H9 (cell line): ENCODE measurements at regions not wholly inside any gene's neighbourhood (a gene's known extent, or its start where the extent isn't known, plus 50 kb on each side); places are given as distances from the start of the nearest gene placed in this dataset.
"Not testable (repeated sequence)": the region's sequence is repeated elsewhere in the genome, so short reads cannot be mapped to it uniquely, and the experiment has no call there.

Experiments used
- DNase-seq: peaks from one replicate; pipeline ENCODE4 v3.0.0-alpha.2; 2017
- H2AFZ ChIP-seq: one replicate; pipeline ENCODE4 v1.6.1; 2013; ENCODE audit warnings: mild to moderate bottlenecking, low read length, control low read depth, moderate library complexity
- H2AK5ac ChIP-seq: 2 replicates; pipeline ENCODE4 v1.6.1; 2013; ENCODE audit warnings: low read length, control low read depth, mixed read lengths; ENCODE audit not compliant: insufficient read length
- H2BK120ac ChIP-seq: one replicate; pipeline ENCODE4 v1.6.1; 2013; ENCODE audit warnings: low read depth, mild to moderate bottlenecking, low read length, control low read depth, inconsistent platforms; ENCODE audit not compliant: poor library complexity, severe bottlenecking
- H2BK12ac ChIP-seq: 2 replicates; pipeline ENCODE4 v1.6.1; 2013; ENCODE audit warnings: low read length, control low read depth, mixed read lengths, low read depth; ENCODE audit not compliant: insufficient read length
- H2BK15ac ChIP-seq: 2 replicates; pipeline ENCODE4 v1.6.1; 2013; ENCODE audit warnings: low read depth, low read length, control low read depth
- H2BK20ac ChIP-seq: one replicate; pipeline ENCODE4 v1.6.1; 2013; ENCODE audit warnings: low read depth, mild to moderate bottlenecking, low read length, control low read depth, inconsistent platforms; ENCODE audit not compliant: poor library complexity, severe bottlenecking
- H2BK5ac ChIP-seq: 2 replicates; pipeline ENCODE4 v1.6.1; 2013; ENCODE audit warnings: low read length, control low read depth, mixed read lengths; ENCODE audit not compliant: insufficient read length
- H3K14ac ChIP-seq: 2 replicates; pipeline ENCODE4 v1.6.1; 2013; ENCODE audit warnings: low read length, control low read depth; ENCODE audit not compliant: insufficient read depth
- H3K18ac ChIP-seq: 2 replicates; pipeline ENCODE4 v1.6.1; 2013; ENCODE audit warnings: low read depth, mild to moderate bottlenecking, mixed read lengths, low read length, control low read depth; ENCODE audit not compliant: insufficient read length
- H3K23ac ChIP-seq: 2 replicates; pipeline ENCODE4 v1.6.1; 2013; ENCODE audit warnings: low read length, control low read depth, mixed read lengths, low read depth; ENCODE audit not compliant: insufficient read length
- H3K23me2 ChIP-seq: 2 replicates; pipeline ENCODE4 v1.6.1; 2013; ENCODE audit warnings: low read depth, mild to moderate bottlenecking, mixed read lengths, low read length, control low read depth; ENCODE audit not compliant: insufficient read length, poor library complexity, severe bottlenecking
- H3K27ac ChIP-seq: 2 replicates; pipeline ENCODE4 v1.5.1; 2013; ENCODE audit warnings: low read length, control low read depth, mixed read lengths, low read depth; ENCODE audit not compliant: insufficient read length
- H3K27me3 ChIP-seq: 2 replicates; pipeline ENCODE4 v1.6.1; 2013; ENCODE audit warnings: low read length, control low read depth, inconsistent platforms; ENCODE audit not compliant: insufficient read depth
- H3K4ac ChIP-seq: 2 replicates; pipeline ENCODE4 v1.6.1; 2013; ENCODE audit warnings: low read depth, mild to moderate bottlenecking, control low read depth, inconsistent platforms, low read length, moderate library complexity
- H3K4me1 ChIP-seq: 2 replicates; pipeline ENCODE4 v1.6.1; 2013; ENCODE audit warnings: low read length, control low read depth, inconsistent platforms; ENCODE audit not compliant: insufficient read depth
- H3K4me2 ChIP-seq: 2 replicates; pipeline ENCODE4 v1.6.1; 2013; ENCODE audit warnings: low read length, control low read depth, mixed read lengths; ENCODE audit not compliant: insufficient read length, insufficient read depth
- H3K56ac ChIP-seq: 2 replicates; pipeline ENCODE4 v1.6.1; 2013; ENCODE audit warnings: low read depth, mild to moderate bottlenecking, mixed read lengths, low read length, control low read depth; ENCODE audit not compliant: insufficient read length
- H3K79me1 ChIP-seq: 2 replicates; pipeline ENCODE4 v1.6.1; 2013; ENCODE audit warnings: low read depth, mild to moderate bottlenecking, moderate library complexity, low read length, control low read depth, inconsistent platforms; ENCODE audit not compliant: insufficient read depth, poor library complexity, severe bottlenecking
- H3K79me2 ChIP-seq: 2 replicates; pipeline ENCODE4 v1.6.1; 2013; ENCODE audit warnings: low read length, control low read depth, inconsistent platforms; ENCODE audit not compliant: insufficient read depth
- H3K9ac ChIP-seq: 2 replicates; pipeline ENCODE4 v1.6.1; 2013; ENCODE audit warnings: low read length, control low read depth, mixed read lengths; ENCODE audit not compliant: insufficient read length; ENCODE audit errors: extremely low read depth
- H3K9me3 ChIP-seq: one replicate; pipeline ENCODE4 v1.6.1; 2013; ENCODE audit warnings: low read depth, low read length, inconsistent platforms; ENCODE audit not compliant: control insufficient read depth
- H3T11ph ChIP-seq: one replicate; pipeline ENCODE4 v1.6.1; 2013; ENCODE audit warnings: mild to moderate bottlenecking, low read length, control low read depth, inconsistent platforms
- H4K20me1 ChIP-seq: one replicate; pipeline ENCODE4 v1.6.1; 2013; ENCODE audit not compliant: control insufficient read depth, insufficient read length, insufficient read depth
- H4K5ac ChIP-seq: 2 replicates; pipeline ENCODE4 v1.6.1; 2013; ENCODE audit warnings: low read depth, mild to moderate bottlenecking, mixed read lengths, low read length, control low read depth; ENCODE audit not compliant: insufficient read length
- H4K8ac ChIP-seq: replicated peaks from 2 replicates; pipeline ENCODE4 v1.6.1; 2013; ENCODE audit warnings: low read length, control low read depth, mixed read lengths, low read depth; ENCODE audit not compliant: insufficient read length
- H4K91ac ChIP-seq: 2 replicates; pipeline ENCODE4 v1.6.1; 2013; ENCODE audit warnings: low read depth, mild to moderate bottlenecking, moderate library complexity, mixed read lengths, low read length, control low read depth; ENCODE audit not compliant: insufficient read length
- H3K27ac Mint-ChIP-seq, 3 experiments: 2 replicates in 2 of 3; 3 replicates in 1 of 3; pipeline ENCODE4 v1.8.0; 2020 to 2021; ENCODE audit warnings: mixed read lengths in 3 of 3, mild to moderate bottlenecking in 1 of 3, moderate library complexity in 1 of 3
- H3K27me3 Mint-ChIP-seq: 2 replicates; pipeline ENCODE4 v1.8.0; 2021; ENCODE audit warnings: low read depth, mild to moderate bottlenecking, moderate library complexity, mixed read lengths
- H3K36me3 Mint-ChIP-seq, 3 experiments: 2 replicates in 2 of 3; 3 replicates in 1 of 3; pipeline ENCODE4 v1.8.0; 2020 to 2021; ENCODE audit warnings: low read depth in 3 of 3, mixed read lengths in 3 of 3; ENCODE audit not compliant: insufficient read depth in 1 of 3
- H3K4me1 Mint-ChIP-seq, 2 experiments: 2 replicates each; pipeline ENCODE4 v1.8.0; 2020; ENCODE audit warnings: mixed read lengths in 2 of 2
- H3K4me3 Mint-ChIP-seq, 2 experiments: 2 replicates in 1 of 2; 3 replicates in 1 of 2; pipeline ENCODE4 v1.8.0; 2020 to 2021; ENCODE audit warnings: mild to moderate bottlenecking in 2 of 2, mixed read lengths in 2 of 2, moderate library complexity in 1 of 2
- H3K9me3 Mint-ChIP-seq, 2 experiments: 2 replicates in 1 of 2; 3 replicates in 1 of 2; pipeline ENCODE4 v1.8.0; 2020; ENCODE audit warnings: mild to moderate bottlenecking in 2 of 2, mixed read lengths in 2 of 2, moderate library complexity in 1 of 2
- WGBS: extraction: QIAGEN DNeasy Blood & Tissue Kit; methylation state at CpG from one replicate; pipeline ENCODE4 v1.1.7; 2013; ENCODE audit warnings: missing lambda C conversion rate, low lambda C conversion rate, mixed read lengths; ENCODE audit not compliant: insufficient read length; ENCODE audit errors: extremely low coverage; 5-methylcytosine and 5-hydroxymethylcytosine counted together
- TF ChIP-seq, protein P1 (sequence below): fragments of 200-600 bp; sonication (generic); conservative IDR thresholded peaks from 3 replicates; pipeline ENCODE4 v1.8.0; 2021; ENCODE audit warnings: antibody characterized with exemption, mild to moderate bottlenecking

DNA sequence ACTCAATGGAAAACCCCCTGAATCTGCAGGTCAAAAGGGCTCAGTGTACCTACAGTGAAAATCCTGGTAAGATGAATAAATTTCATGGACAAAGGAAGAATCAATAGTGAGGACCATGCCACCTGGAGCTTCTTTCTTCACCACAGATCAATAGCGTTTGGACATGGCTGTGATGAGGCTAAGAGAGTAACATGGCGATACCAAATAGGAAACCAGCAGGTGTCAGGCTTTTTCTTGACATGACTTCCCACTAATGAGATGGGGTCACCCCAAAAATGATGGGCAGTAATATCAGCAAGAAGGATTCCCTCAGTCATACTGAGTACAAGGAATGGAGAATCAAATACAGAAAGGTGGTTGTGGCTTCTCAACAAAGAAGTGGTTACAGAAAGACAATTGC lies 208.5 kb upstream of the PLPPR1 start:
- no peaks in the 10 kb centered on the region for H4K20me1 ChIP-seq
- no peak overlapping the region for H4K91ac ChIP-seq
- H3K56ac ChIP-seq: no peak overlapping the region
- H3K4me2 ChIP-seq: no peak overlapping the region
- no peak overlapping the region for H4K8ac ChIP-seq
- H2BK20ac ChIP-seq: no peak overlapping the region
- H2BK120ac ChIP-seq: no peak overlapping the region
- Mint-ChIP-seq H3K4me3 (no peak overlapping the region), H3K4me1 (peaks cover 4 to 8% of the 10 kb centered on the region in 2 experiments; a peak in 3 of 4 replicates), H3K9me3 (peaks cover 8 to 12% of the 10 kb centered on the region in 2 experiments), H3K27me3 (peaks cover 1% of the 10 kb centered on the region; the same call in 1 of the 2 replicates), H3K36me3 (peaks cover 0 to 9% (median 5%) of the 10 kb centered on the region in 3 experiments; a peak in 4 of 7 replicates), H3K27ac (no peak overlapping the region)
- no peak overlapping the region for H3K18ac ChIP-seq
- H3K4me1 ChIP-seq: no peaks in the 10 kb centered on the region
- no peak overlapping the region for H2BK15ac ChIP-seq
- H3K14ac ChIP-seq: no peak overlapping the region
- H3K23me2 ChIP-seq: no peaks in the 10 kb centered on the region
- no peak overlapping the region for H2BK12ac ChIP-seq
- no peak overlapping the region for H3K23ac ChIP-seq
- H3T11ph ChIP-seq: no peak overlapping the region
- no peaks in the 10 kb centered on the region for H3K27me3 ChIP-seq
- no peak overlapping the region for H2AK5ac ChIP-seq
- H4K5ac ChIP-seq: no peak overlapping the region
- H3K79me1 ChIP-seq: no peaks in the 10 kb centered on the region
- no peak overlapping the region for H2AFZ ChIP-seq
- H2BK5ac ChIP-seq: no peak overlapping the region
- WGBS: no CpG with 5 or more reads among the region's 2 CpGs
- TF ChIP-seq, protein P1, sequence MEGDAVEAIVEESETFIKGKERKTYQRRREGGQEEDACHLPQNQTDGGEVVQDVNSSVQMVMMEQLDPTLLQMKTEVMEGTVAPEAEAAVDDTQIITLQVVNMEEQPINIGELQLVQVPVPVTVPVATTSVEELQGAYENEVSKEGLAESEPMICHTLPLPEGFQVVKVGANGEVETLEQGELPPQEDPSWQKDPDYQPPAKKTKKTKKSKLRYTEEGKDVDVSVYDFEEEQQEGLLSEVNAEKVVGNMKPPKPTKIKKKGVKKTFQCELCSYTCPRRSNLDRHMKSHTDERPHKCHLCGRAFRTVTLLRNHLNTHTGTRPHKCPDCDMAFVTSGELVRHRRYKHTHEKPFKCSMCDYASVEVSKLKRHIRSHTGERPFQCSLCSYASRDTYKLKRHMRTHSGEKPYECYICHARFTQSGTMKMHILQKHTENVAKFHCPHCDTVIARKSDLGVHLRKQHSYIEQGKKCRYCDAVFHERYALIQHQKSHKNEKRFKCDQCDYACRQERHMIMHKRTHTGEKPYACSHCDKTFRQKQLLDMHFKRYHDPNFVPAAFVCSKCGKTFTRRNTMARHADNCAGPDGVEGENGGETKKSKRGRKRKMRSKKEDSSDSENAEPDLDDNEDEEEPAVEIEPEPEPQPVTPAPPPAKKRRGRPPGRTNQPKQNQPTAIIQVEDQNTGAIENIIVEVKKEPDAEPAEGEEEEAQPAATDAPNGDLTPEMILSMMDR: 0 out of 3 replicates have a peak, but pooled peaks have one; percentile 23
- H3K79me2 ChIP-seq: no peaks in the 10 kb centered on the region
- no peak overlapping the region for H3K9ac ChIP-seq
- DNase-seq: no peak
- H3K27ac ChIP-seq: no peak overlapping the region
- H3K4ac ChIP-seq: no peak overlapping the region
- H3K9me3 ChIP-seq: no peaks in the 10 kb centered on the region

DNA sequence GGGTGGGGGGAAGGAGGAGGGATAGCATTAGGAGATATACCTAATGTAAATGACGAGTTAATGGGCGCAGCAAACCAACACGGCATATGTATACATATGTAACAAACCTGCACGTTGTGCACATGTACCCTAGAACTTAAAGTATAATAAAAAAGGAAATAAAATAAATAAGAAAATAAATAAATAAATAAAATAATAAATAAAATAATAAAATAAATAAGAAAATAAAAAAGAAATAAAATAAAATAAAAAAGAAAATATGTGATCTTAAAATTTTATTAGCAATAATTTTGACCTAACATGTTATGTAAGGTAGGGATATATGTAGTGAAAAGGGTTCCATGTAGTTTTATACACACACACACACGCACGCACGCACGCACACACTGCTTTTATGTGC lies 195.5 kb upstream of the PLPPR1 start:
- not testable (repeated sequence) for H3K18ac ChIP-seq, H2BK20ac ChIP-seq, H3K4me1 Mint-ChIP-seq, H2BK12ac ChIP-seq, H3K4me1 ChIP-seq, H3K14ac ChIP-seq, H3K23ac ChIP-seq, H3K9ac ChIP-seq, H3K79me2 ChIP-seq, H3K4me2 ChIP-seq, H3K23me2 ChIP-seq, H4K5ac ChIP-seq, H4K20me1 ChIP-seq, DNase-seq, H3K56ac ChIP-seq, H3K4ac ChIP-seq, H2AK5ac ChIP-seq, H2AFZ ChIP-seq, H4K8ac ChIP-seq, H3K36me3 Mint-ChIP-seq, H3T11ph ChIP-seq, H3K79me1 ChIP-seq, H3K9me3 ChIP-seq, H3K27ac ChIP-seq, H3K27me3 ChIP-seq, H2BK5ac ChIP-seq, H3K27me3 Mint-ChIP-seq, H4K91ac ChIP-seq, H2BK120ac ChIP-seq, H3K4me3 Mint-ChIP-seq, H2BK15ac ChIP-seq, H3K9me3 Mint-ChIP-seq
- no CpG with 5 or more reads among the region's 8 CpGs for WGBS
- H3K27ac Mint-ChIP-seq: 0 out of 7 replicates have a peak overlapping the region, but pooled peaks of 1 of the 3 experiments have one; percentile 66
